HG03439 (cell line): ENCODE measurements at regions not wholly inside any gene's neighbourhood (a gene's known extent, or its start where the extent isn't known, plus 50 kb on each side); places are given as distances from the start of the nearest gene placed in this dataset.
"Not testable (repeated sequence)": the region's sequence is repeated elsewhere in the genome, so short reads cannot be mapped to it uniquely, and the experiment has no call there.

Experiments
- ATAC-seq: cut with Tn5 transposase; IDR thresholded peaks from one replicate; pipeline ENCODE4 v1.9.1; 2021; ENCODE audit warnings: mild to moderate bottlenecking, moderate library complexity; ENCODE audit not compliant: unreplicated experiment

GRCh38 chr18:25592804-25593360, 240.9 kb upstream of the ZNF521 start:
- ATAC-seq: no peak

DNA sequence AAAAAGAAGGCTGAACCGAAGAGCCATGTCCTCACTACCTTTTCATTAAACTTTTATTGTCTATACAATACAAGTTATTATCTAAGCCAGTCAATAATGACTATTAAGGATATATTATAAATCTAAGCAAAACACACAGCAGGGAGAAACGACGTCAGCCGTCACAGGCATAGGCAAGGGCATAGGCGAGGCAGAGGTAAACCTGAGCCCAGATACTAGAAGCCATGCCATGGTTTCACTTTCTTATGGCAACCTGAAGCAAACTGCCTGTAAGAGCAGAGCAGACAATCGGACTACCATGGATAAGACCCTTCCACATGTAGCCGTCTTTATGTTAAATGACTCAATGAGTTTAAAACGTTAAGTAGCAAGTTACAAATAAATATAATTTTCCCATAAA, 238.5 kb upstream of the ZNF521 start:
- no peak for ATAC-seq

DNA sequence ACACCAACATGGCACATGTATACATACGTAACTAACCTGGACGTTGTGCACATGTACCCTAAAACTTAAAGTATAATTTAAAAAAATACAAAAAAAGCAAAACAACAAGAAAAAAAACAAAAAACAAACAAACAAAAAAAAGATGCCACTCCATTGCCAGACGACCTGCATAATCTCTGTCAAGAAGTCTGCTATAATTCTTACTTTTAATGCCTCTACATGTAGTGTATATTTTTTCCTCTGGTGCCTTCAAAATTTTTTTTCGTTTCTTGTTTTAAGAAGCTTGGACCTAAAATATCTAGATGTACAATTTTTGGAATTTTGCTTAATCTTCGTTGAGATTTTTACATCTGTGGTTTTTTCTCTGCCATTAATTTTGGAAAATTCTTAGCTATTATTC, 235.6 kb upstream of the ZNF521 start:
- ATAC-seq: no peak

DNA sequence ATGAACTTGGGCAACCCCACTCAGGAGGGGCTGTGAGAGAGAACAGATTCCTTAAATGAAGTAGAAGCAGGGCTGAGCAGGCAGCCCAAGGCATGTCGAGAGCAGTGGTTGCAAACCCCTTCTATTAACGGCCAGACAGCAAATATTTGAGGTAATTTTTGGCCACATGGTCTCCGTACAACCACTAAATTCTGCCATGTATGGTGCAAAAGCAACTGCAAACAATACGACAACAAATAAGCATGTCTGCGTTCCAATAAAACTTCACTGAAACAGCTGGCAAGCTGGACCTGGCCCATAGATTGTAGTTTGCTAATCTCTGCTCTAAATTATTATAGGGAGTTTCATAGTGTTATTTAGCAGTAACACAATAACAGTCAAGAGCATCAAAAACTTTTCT, 217.0 kb upstream of the ZNF521 start:
- ATAC-seq: no peak

GRCh38 chr18:25563816-25564683, 212.1 kb upstream of the ZNF521 start:
- ATAC-seq: no peak

GRCh38 chr18:25563346-25563745, 211.4 kb upstream of the ZNF521 start:
- no peak for ATAC-seq

- no peak for ATAC-seq
Observed at GRCh38 chr18:25561918-25562317, 210.0 kb upstream of the ZNF521 start.

DNA sequence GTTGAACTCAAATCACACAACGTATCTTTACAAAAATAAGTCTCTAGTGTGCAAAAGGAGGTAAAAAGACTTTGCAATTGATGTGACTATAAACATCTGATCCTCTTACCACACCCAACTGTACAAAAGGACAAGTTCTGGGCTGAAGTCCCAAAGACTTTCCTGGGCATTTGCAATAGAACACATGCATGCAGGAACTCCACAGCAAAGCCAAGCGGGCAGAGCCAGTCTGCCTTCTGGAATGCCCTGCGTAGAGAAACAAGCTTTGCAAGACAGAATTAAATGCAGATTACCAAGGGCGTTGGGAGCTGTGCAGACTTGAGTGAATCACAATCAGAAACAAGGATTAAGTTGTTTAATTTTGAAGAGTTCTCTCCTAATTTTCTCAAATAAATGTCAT, 208.4 kb upstream of the ZNF521 start:
- ATAC-seq: no peak

GRCh38 chr18:25557011-25557410, 205.0 kb upstream of the ZNF521 start:
- ATAC-seq: no peak

GRCh38 chr18:25553631-25554263, 201.8 kb upstream of the ZNF521 start:
- no peak for ATAC-seq

DNA sequence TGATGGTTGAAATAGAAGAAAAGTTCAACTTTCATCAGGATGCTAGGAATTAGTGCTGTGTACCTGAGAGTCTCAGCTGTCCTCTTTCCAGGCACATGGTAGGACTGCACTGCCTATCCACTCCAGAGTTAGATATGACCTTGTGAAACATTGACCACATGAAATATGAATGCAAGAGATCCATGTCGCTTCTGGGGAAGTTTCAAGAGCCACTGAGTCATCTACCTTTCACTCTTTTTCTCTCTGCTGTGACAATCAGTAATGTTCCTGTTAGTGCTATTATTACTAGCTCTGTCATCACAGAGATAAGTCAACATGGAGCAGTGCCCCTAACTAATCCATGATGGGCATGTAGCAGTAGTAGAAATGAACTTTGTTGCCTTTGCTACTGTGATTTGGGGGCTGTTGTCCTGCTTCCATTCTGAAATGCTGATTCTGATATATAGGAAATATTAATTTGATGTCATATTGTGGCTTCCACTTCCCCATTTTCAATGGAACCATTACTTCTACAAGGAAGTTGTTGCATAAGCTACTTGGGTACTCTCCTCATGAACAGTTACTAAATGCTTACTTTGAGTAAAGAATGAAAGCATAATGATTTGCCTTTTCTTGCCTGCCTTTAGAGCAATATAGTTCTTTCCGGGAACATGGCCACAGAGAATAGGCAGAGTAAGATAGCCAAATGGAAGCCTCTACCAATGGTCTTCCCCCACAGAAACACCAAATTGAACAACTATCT, 192.8 kb upstream of the ZNF521 start:
- no peak for ATAC-seq

- ATAC-seq: no peak
Observed at GRCh38 chr18:25538175-25538922, 186.4 kb upstream of the ZNF521 start.

DNA sequence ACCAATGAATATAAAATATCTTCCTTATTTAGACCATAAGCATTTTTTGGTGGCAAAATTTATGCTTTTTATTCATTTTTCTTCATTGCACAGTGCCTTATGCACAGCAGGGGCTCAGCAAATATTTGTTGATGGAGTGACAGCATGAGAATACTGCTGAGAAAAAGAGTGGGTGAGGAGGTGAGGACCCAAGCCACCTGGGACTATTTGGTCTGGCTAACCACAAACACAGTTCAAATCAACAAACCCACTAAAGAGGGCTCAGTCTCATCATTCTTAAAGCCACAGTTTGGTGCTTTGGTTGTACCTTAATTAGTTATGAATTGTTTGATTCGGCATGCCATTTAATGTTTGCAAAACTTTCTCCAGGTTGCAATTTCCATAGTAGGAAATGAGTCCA, 183.5 kb upstream of the ZNF521 start:
- ATAC-seq: no peak

DNA sequence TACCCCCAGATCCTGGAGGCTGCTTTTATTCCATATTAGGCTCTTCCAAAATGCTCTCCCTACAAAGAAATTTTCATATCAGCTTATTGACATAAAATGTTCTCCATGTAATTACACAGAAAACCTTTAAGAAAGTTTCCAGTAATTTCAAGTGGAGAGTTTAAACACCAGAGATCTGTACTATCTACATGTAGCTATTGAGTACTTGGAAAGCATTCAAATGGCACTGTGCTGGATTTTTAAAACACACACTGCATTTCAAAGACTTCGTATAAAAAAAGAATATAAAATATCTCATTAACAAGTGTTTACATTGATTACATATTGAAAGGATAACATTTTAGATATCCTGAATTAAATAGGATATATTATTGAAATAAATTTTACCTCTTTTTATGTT, 182.4 kb upstream of the ZNF521 start:
- no peak for ATAC-seq

DNA sequence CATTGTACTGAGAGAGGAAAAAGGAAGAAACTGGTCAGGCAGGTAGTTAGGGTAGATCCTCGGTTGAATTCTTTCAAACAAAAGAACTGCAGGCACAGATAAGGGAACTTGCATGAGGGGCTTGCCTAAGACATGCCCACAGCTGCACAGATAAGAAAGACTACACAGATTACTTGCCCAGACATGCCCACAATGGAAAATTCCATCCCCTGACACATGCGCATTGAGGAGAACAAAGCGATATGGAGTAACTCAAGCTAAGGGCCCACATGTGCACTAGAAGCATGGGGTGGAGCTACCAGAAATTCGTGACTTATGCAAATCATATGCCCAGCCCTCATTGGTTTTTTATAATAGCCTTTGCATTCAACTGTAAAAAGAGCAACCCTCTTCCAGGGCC, 181.3 kb upstream of the ZNF521 start:
- no peak for ATAC-seq

DNA sequence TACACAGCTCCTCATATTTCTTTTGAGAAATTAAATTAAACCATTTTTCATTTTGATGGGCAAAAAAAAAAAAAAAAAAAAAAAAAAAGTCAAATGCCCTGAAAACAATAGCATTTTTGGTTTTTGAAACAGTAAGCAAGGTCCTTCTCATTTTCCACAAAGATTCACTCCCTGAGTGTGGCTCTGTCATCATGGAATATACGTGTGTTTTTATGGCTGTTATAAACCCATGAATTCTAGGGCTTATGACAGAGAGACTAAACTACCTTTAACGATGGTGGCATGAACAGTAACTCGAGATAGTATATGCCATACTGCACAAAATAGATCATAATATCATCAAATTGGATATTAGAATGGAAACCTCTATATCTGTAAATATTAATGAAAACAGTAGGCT, 179.2 kb upstream of the ZNF521 start:
- ATAC-seq: no peak

DNA sequence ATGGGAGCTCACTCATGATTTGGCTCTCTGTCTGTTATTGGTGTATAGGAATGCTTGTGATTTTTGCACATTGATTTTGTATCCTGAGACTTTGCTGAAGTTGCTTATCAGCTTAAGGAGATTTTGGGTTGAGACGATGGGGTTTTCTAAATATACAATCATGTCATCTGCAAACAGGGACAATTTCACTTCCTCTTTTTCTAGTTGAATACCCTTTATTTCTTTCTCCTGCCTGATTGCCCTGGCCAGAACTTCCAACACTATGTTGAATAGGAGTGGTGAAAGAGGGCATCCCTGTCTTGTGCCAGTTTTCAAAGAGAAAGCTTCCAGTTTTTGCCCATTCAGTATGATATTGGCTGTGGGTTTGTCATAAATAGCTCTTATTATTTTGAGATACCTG, 173.8 kb upstream of the ZNF521 start:
- ATAC-seq: not testable (repeated sequence)

GRCh38 chr18:25518716-25519053, 166.7 kb upstream of the ZNF521 start:
- ATAC-seq: peak; percentile 86

DNA sequence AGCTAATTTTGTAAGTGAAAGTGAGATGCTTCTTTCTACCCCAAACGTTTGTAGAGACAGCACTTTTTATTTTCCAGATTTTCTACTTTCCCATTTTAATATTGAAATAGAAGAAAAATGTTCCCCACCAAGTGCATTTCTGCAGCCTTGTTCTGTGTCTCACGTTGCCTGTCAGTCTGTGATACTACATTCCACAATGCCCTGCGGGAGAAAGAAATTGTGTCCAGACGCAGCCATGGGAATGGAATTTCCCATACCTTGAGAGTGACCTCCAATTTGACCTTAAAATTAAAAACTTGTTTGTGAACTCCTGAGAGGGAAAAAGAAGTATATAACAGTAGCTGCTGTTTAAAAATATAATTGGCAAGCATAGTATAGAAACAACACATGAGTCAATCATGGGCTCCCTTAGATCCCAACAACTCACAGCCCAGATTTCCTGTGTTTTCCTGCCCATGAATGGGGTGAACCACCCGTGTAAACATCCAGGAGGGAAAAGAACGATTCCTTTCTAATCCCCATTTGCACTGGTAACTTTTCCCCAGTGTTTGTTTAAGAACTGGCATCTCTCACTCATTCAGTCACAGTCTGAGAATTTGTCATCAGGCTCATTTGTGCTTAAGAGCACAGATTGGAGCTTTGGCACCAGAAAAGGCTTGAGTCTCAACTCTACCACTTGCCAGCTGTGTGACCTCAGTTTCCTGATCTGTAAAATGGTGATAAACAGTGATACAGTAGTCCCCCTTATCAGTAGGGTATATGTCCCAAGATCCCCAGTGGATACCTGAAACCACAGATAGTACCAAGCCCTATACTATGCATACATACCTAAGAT, 166.1 kb upstream of the ZNF521 start:
- ATAC-seq: peak; percentile 31
